GM12873 (cell line): ENCODE measurements at regions not wholly inside any gene's neighbourhood (a gene's known extent, or its start where the extent isn't known, plus 50 kb on each side); places are given as distances from the start of the nearest gene placed in this dataset.

Source experiments
- CTCF ChIP-seq: IDR thresholded peaks from 2 replicates; pipeline ENCODE4 v1.5.1; 2012; ENCODE audit warnings: low read depth, mild to moderate bottlenecking, moderate library complexity, low read length, control low read depth; ENCODE audit not compliant: insufficient read depth; ENCODE audit errors: missing control alignments

- TF ChIP-seq CTCF, result no peak
Measured at GRCh38 chr9:109863961-109864360, 84.0 kb downstream of the PALM2AKAP2 start.

- no peak for TF ChIP-seq CTCF
Measured at GRCh38 chr9:109865521-109865920, 85.5 kb downstream of the PALM2AKAP2 start.

GRCh38 chr9:109868207-109868606, 88.2 kb downstream of the PALM2AKAP2 start:
- TF ChIP-seq CTCF, result no peak

GRCh38 chr9:109868722-109869121, 88.7 kb downstream of the PALM2AKAP2 start:
- no peak for TF ChIP-seq CTCF

GRCh38 chr9:109870365-109870764, 90.4 kb downstream of the PALM2AKAP2 start:
- TF ChIP-seq CTCF, result no peak

- no peak for TF ChIP-seq CTCF
Measured at GRCh38 chr9:109872901-109873300, 92.9 kb downstream of the PALM2AKAP2 start.

GRCh38 chr9:109875495-109876129, 95.6 kb downstream of the PALM2AKAP2 start:
- no peak for TF ChIP-seq CTCF
